ENCODE measurements at regions not wholly inside any gene's neighbourhood (a gene's known extent, or its start where the extent isn't known, plus 50 kb on each side); places are given as distances from the start of the nearest gene placed in this dataset.

GRCh38 chr3:71961378-71961777 is 176.4 kb upstream of the PROK2 start:
- TF ChIP-seq EP300 (IDR thresholded peaks at IDR 0.05): no peak
- TF ChIP-seq POLR2A (IDR thresholded peaks at IDR 0.05): no peak
- no peak for TF ChIP-seq CTCF (IDR thresholded peaks at IDR 0.05)
- TF ChIP-seq POLR2AphosphoS5 (IDR thresholded peaks at IDR 0.05): no peak
- Histone ChIP-seq H3K36me3 (no peaks in the 10 kb centered on the region), H3K4me1 (no peaks in the 10 kb centered on the region), H3K9me3 (no peaks in the 10 kb centered on the region), H3K27ac (no peak overlapping the region), H3K4me3 (no peak overlapping the region), H3K27me3 (peaks cover 2% of the 10 kb centered on the region)
- 60 to 72% methylated on average over 1 to 2 of the region's 2 CpGs for WGBS, 2 donors (ENCODE audit: low coverage in 1 of 2)
- ATAC-seq: no peak

- Histone ChIP-seq H3K36me3 (no peaks in the 10 kb centered on the region), H3K4me1 (peaks cover 0 to 13% (median 8%) of the 10 kb centered on the region in 3 donors), H3K9me3 (no peaks in the 10 kb centered on the region), H3K27me3 (no peaks in the 10 kb centered on the region), H3K4me3 (no peak overlapping the region), H3K27ac (no peak overlapping the region)
- no peak for TF ChIP-seq POLR2A (IDR thresholded peaks at IDR 0.05)
- no peak for TF ChIP-seq EP300 (IDR thresholded peaks at IDR 0.05)
- TF ChIP-seq POLR2AphosphoS5 (IDR thresholded peaks at IDR 0.05): no peak
- TF ChIP-seq CTCF (IDR thresholded peaks at IDR 0.05): no peak
- WGBS, 2 donors (ENCODE audit: low coverage in 1 of 2): 72 to 90% methylated on average over 2 of the region's 2 CpGs
- no peak for ATAC-seq
Observed at GRCh38 chr3:71958533-71958932, 173.6 kb upstream of the PROK2 start.

- TF ChIP-seq POLR2AphosphoS5 (IDR thresholded peaks at IDR 0.05) (no peak), CTCF (IDR thresholded peaks at IDR 0.05) (no peak), POLR2A (IDR thresholded peaks at IDR 0.05) (no peak), EP300 (IDR thresholded peaks at IDR 0.05) (no peak)
- H3K27ac ChIP-seq: no peak overlapping the region
- H3K9me3 ChIP-seq: no peaks in the 10 kb centered on the region
- peaks cover 0 to 13% (median 8%) of the 10 kb centered on the region in 3 donors for H3K4me1 ChIP-seq
- H3K36me3 ChIP-seq: no peaks in the 10 kb centered on the region
- H3K4me3 ChIP-seq: no peak overlapping the region
- ATAC-seq: no peak
- 81% methylated on average over 3 of the region's 3 CpGs; no CpG with 5 or more reads in 1 of the 2 donors for WGBS, 2 donors (ENCODE audit: low coverage in 1 of 2)
- no peaks in the 10 kb centered on the region for H3K27me3 ChIP-seq
Observed at GRCh38 chr3:71956716-71957115, 171.8 kb upstream of the PROK2 start.

- no peak overlapping the region for H3K4me3 ChIP-seq
- H3K9me3 ChIP-seq: no peaks in the 10 kb centered on the region
- no peak for TF ChIP-seq POLR2AphosphoS5 (IDR thresholded peaks at IDR 0.05)
- no peak for TF ChIP-seq EP300 (IDR thresholded peaks at IDR 0.05)
- no peak for TF ChIP-seq POLR2A (IDR thresholded peaks at IDR 0.05)
- TF ChIP-seq CTCF (IDR thresholded peaks at IDR 0.05): no peak
- H3K27ac ChIP-seq: no peak overlapping the region
- H3K36me3 ChIP-seq: no peaks in the 10 kb centered on the region
- 50 to 63% methylated on average over 1 to 2 of the region's 2 CpGs for WGBS, 2 donors (ENCODE audit: low coverage in 1 of 2)
- no peak for ATAC-seq
- H3K27me3 ChIP-seq: no peaks in the 10 kb centered on the region
- peaks cover 0 to 13% (median 8%) of the 10 kb centered on the region in 3 donors for H3K4me1 ChIP-seq
Observed at GRCh38 chr3:71956069-71956340, 171.1 kb upstream of the PROK2 start.

- H3K27me3 ChIP-seq: no peaks in the 10 kb centered on the region
- H3K4me1 ChIP-seq: peaks cover 0 to 13% (median 8%) of the 10 kb centered on the region in 3 donors
- no peak overlapping the region for H3K27ac ChIP-seq
- WGBS, 2 donors (ENCODE audit: low coverage in 1 of 2): 45 to 58% methylated on average over 8 to 10 of the region's 12 CpGs
- peak; percentile 58 for ATAC-seq
- H3K4me3 ChIP-seq: no peak overlapping the region
- TF ChIP-seq POLR2AphosphoS5 (IDR thresholded peaks at IDR 0.05): peak; percentile 85
- TF ChIP-seq CTCF (IDR thresholded peaks at IDR 0.05): peak; percentile 67 to 82 (median 80)
- no peak for TF ChIP-seq POLR2A (IDR thresholded peaks at IDR 0.05)
- TF ChIP-seq EP300 (IDR thresholded peaks at IDR 0.05): no peak
- H3K9me3 ChIP-seq: no peaks in the 10 kb centered on the region
- H3K36me3 ChIP-seq: no peaks in the 10 kb centered on the region
Observed at GRCh38 chr3:71955240-71956068, 170.5 kb upstream of the PROK2 start.

Data from gastroesophageal sphincter (tissue), 4 donors.